H1 (cell line): ENCODE measurements at regions not wholly inside any gene's neighbourhood (a gene's known extent, or its start where the extent isn't known, plus 50 kb on each side); places are given as distances from the start of the nearest gene placed in this dataset.

Experiments used
- CTCF ChIA-PET: fragments of 300-600 bp; sonication (Branson Sonifier 250); formaldehyde crosslinking; loops from one replicate; lab custom pipeline; 2021; ENCODE audit not compliant: partially characterized antibody; lab: Charles Lee
- POLR2A ChIA-PET: fragments of 300-600 bp; sonication (Branson Sonifier 250); formaldehyde crosslinking; loops from one replicate; lab custom pipeline; 2021; ENCODE audit warnings: inconsistent platforms; ENCODE audit not compliant: partially characterized antibody; lab: Charles Lee
- DNase-seq, 2 experiments: peaks; one replicate each; pipeline versions ENCODE4 v3.0.0 to v3.0.0-alpha.2; 2010 to 2022; ENCODE audit warnings: low spot score in 2 of 2, low read depth in 1 of 2, mixed read lengths in 1 of 2
- FAIRE-seq: peaks from 2 replicates; lab custom pipeline; 2011; peaks lifted over from hg19 to GRCh38; lab: Jason Lieb, UNC
- H2AFZ ChIP-seq: 2 replicates; pipeline ENCODE4 v1.8.1; 2012; ENCODE audit warnings: low read length, inconsistent platforms
- H2AK5ac ChIP-seq: 2 replicates; pipeline ENCODE4 v1.6.1; 2013; ENCODE audit warnings: low read depth, low read length
- H2BK120ac ChIP-seq: replicated peaks from 2 replicates; pipeline ENCODE3; 2013; ENCODE audit warnings: low read depth, low read length, inconsistent platforms
- H2BK12ac ChIP-seq: 2 replicates; pipeline ENCODE4 v1.6.1; 2013; ENCODE audit warnings: low read depth, low read length
- H2BK15ac ChIP-seq: 2 replicates; pipeline ENCODE4 v1.6.1; 2013; ENCODE audit warnings: low read length
- H2BK20ac ChIP-seq: 2 replicates; pipeline ENCODE4 v1.6.1; 2013; ENCODE audit warnings: low read length
- H2BK5ac ChIP-seq: 2 replicates; pipeline ENCODE4 v1.6.1; 2013; ENCODE audit warnings: low read depth, low read length
- H3K14ac ChIP-seq: 2 replicates; pipeline ENCODE4 v1.6.1; 2013; ENCODE audit warnings: inconsistent platforms; ENCODE audit not compliant: insufficient read length
- H3K18ac ChIP-seq: 2 replicates; pipeline ENCODE4 v1.6.1; 2013; ENCODE audit warnings: low read length; ENCODE audit errors: extremely low read depth
- H3K23ac ChIP-seq: 2 replicates; pipeline ENCODE4 v1.6.1; 2013; ENCODE audit warnings: inconsistent platforms; ENCODE audit not compliant: insufficient read length
- H3K23me2 ChIP-seq: 2 replicates; pipeline ENCODE4 v1.6.1; 2013; ENCODE audit warnings: low read depth, low read length
- H3K27ac ChIP-seq: 2 replicates; pipeline ENCODE4 v1.6.1; 2011; ENCODE audit warnings: low read depth, low read length, inconsistent platforms
- H3K27me3 ChIP-seq, 4 experiments: replicated peaks in 1 of 4; 1 replicate in 1 of 4; 2 replicates in 3 of 4; pipeline versions ENCODE4 v1.6.1 to v1.8.1; 2011 to 2013; ENCODE audit warnings: low read length in 3 of 4, mild to moderate bottlenecking in 3 of 4, inconsistent platforms in 2 of 4, mixed read lengths in 2 of 4, moderate library complexity in 1 of 4; ENCODE audit not compliant: control insufficient read depth in 3 of 4, insufficient read depth in 3 of 4; ENCODE audit errors: extremely low read depth in 1 of 4
- H3K36me3 ChIP-seq, 4 experiments: 2 replicates each; pipeline versions ENCODE4 v1.6.1 to v1.8.1; 2011 to 2013; ENCODE audit warnings: mild to moderate bottlenecking in 4 of 4, low read length in 3 of 4, moderate library complexity in 2 of 4, control low read depth in 1 of 4, inconsistent platforms in 1 of 4; ENCODE audit not compliant: insufficient read depth in 4 of 4, control insufficient read depth in 2 of 4
- H3K4ac ChIP-seq: replicated peaks from 2 replicates; pipeline ENCODE3; 2013; ENCODE audit warnings: low read length, low read depth, mixed read lengths, inconsistent platforms; ENCODE audit not compliant: insufficient read length
- H3K4me1 ChIP-seq, 4 experiments: replicated peaks in 1 of 4; 1 replicate in 1 of 4; 2 replicates in 3 of 4; pipeline versions ENCODE4 v1.6.1 to v1.8.1; 2011 to 2013; ENCODE audit warnings: low read length in 3 of 4, inconsistent platforms in 2 of 4, mixed read lengths in 1 of 4; ENCODE audit not compliant: insufficient read depth in 4 of 4, control insufficient read depth in 3 of 4
- H3K4me2 ChIP-seq, 2 experiments: 2 replicates each; pipeline versions ENCODE4 v1.6.1 to v1.8.1; 2011 to 2013; ENCODE audit warnings: low read depth in 2 of 2, low read length in 2 of 2, control low read depth in 1 of 2, inconsistent platforms in 1 of 2, mild to moderate bottlenecking in 1 of 2; ENCODE audit not compliant: insufficient read depth in 1 of 2
- H3K4me3 ChIP-seq, 4 experiments: fragments of 200-600, 300-600 bp in 1 of 4; sonication (generic), shearing (Covaris generic), sonication (Bioruptor Twin) in 1 of 4; 2 replicates each; pipeline versions ENCODE4 v1.5.1 to v1.8.1; 2011 to 2016; ENCODE audit warnings: low read length in 4 of 4, low read depth in 3 of 4, control low read depth in 2 of 4, inconsistent platforms in 2 of 4, mild to moderate bottlenecking in 2 of 4, mixed read lengths in 1 of 4, moderate library complexity in 1 of 4; ENCODE audit not compliant: insufficient read depth in 2 of 4; ENCODE audit errors: extremely low read depth in 1 of 4
- H3K56ac ChIP-seq: replicated peaks from 2 replicates; pipeline ENCODE3; 2013; ENCODE audit warnings: low read depth, mild to moderate bottlenecking, mixed read lengths, low read length, inconsistent platforms; ENCODE audit not compliant: insufficient read length
- H3K79me1 ChIP-seq: 2 replicates; pipeline ENCODE4 v1.6.1; 2013; ENCODE audit warnings: low read depth, low read length, control low read depth
- H3K79me2 ChIP-seq, 2 experiments: 2 replicates each; pipeline versions ENCODE4 v1.6.1 to v1.8.1; 2012 to 2013; ENCODE audit warnings: low read length in 2 of 2, mild to moderate bottlenecking in 2 of 2, inconsistent platforms in 1 of 2; ENCODE audit not compliant: insufficient read depth in 2 of 2, control insufficient read depth in 1 of 2
- H3K9ac ChIP-seq, 4 experiments: replicated peaks in 1 of 4; 1 replicate in 1 of 4; 2 replicates in 3 of 4; pipeline versions ENCODE4 v1.6.1 to v1.8.1; 2011 to 2013; ENCODE audit warnings: low read depth in 3 of 4, low read length in 3 of 4, control low read depth in 2 of 4, mild to moderate bottlenecking in 2 of 4, moderate library complexity in 2 of 4, inconsistent platforms in 1 of 4; ENCODE audit errors: extremely low read depth in 1 of 4
- H3K9me3 ChIP-seq, 2 experiments: 2 replicates each; pipeline versions ENCODE4 v1.6.1 to v1.8.1; 2012 to 2013; ENCODE audit warnings: mild to moderate bottlenecking in 2 of 2, moderate library complexity in 2 of 2, control low read depth in 1 of 2, inconsistent platforms in 1 of 2, low read depth in 1 of 2, low read length in 1 of 2, mixed read lengths in 1 of 2; ENCODE audit not compliant: insufficient read depth in 2 of 2
- H4K20me1 ChIP-seq, 2 experiments: replicated peaks in 1 of 2; 2 replicates each; pipeline versions ENCODE3 to v1.8.1; 2011 to 2013; ENCODE audit warnings: inconsistent platforms in 2 of 2, low read length in 2 of 2, mild to moderate bottlenecking in 1 of 2; ENCODE audit not compliant: insufficient read depth in 2 of 2, control insufficient read depth in 1 of 2
- H4K5ac ChIP-seq: 2 replicates; pipeline ENCODE4 v1.6.1; 2013; ENCODE audit warnings: low read length, low read depth, mixed read lengths, inconsistent platforms; ENCODE audit not compliant: insufficient read length
- H4K8ac ChIP-seq: 2 replicates; pipeline ENCODE4 v1.8.0; 2013; ENCODE audit warnings: mild to moderate bottlenecking, moderate library complexity, low read length, inconsistent platforms; ENCODE audit not compliant: insufficient read depth; ENCODE audit errors: extremely low read depth
- H4K91ac ChIP-seq: replicated peaks from 2 replicates; pipeline ENCODE3; 2013; ENCODE audit warnings: low read length, mixed read lengths, inconsistent platforms; ENCODE audit not compliant: insufficient read length
- BRCA1 ChIP-seq: IDR thresholded peaks from 2 replicates; pipeline ENCODE4 v1.6.1; 2012; ENCODE audit warnings: low read depth, low read length, improper control_type of control experiment
- CEBPB ChIP-seq: IDR thresholded peaks from 2 replicates; pipeline ENCODE4 v1.6.1; 2012; ENCODE audit warnings: low read depth, low read length
- WGBS, 2 experiments: shearing (Covaris generic) in 1 of 2; methylation state at CpG; one replicate each; pipeline versions ENCODE4 v1.1.6 to v1.1.7; 2013 to 2015; ENCODE audit warnings: low lambda C conversion rate in 2 of 2, mixed read lengths in 2 of 2, inconsistent platforms in 1 of 2, low coverage in 1 of 2, missing lambda C conversion rate in 1 of 2; ENCODE audit not compliant: insufficient replicate concordance in 2 of 2, insufficient coverage in 1 of 2, insufficient read length in 1 of 2; ENCODE audit errors: extremely low coverage in 1 of 2, missing lambda C conversion rate in 1 of 2; 5-methylcytosine and 5-hydroxymethylcytosine counted together

- no peak overlapping the region for H3K9ac ChIP-seq
- H2BK120ac ChIP-seq, result no peak overlapping the region
- H3K4ac ChIP-seq, result no peak overlapping the region
- CTCF ChIA-PET, result no interaction called here
- no peak overlapping the region for H3K56ac ChIP-seq
- H4K8ac ChIP-seq, result no peak overlapping the region
- no peak overlapping the region for H4K5ac ChIP-seq
- H3K79me1 ChIP-seq, result no peaks in the 10 kb centered on the region
- H4K20me1 ChIP-seq, result no peaks in the 10 kb centered on the region
- WGBS, 2 experiments, result 95% methylated on average over 1 of the region's 1 CpG; no CpG with 5 or more reads in 1 of the 2 experiments
- no peak overlapping the region for H2BK5ac ChIP-seq
- no peak overlapping the region for H2BK15ac ChIP-seq
- POLR2A ChIA-PET, result no interaction called here
- DNase-seq (no peak), FAIRE-seq (no peak)
- H3K14ac ChIP-seq, result no peak overlapping the region
- no peaks in the 10 kb centered on the region for H3K4me1 ChIP-seq
- no peak overlapping the region for H3K23ac ChIP-seq
- H3K4me3 ChIP-seq, result no peak overlapping the region
- no peak for TF ChIP-seq BRCA1
- TF ChIP-seq CEBPB, result no peak
- H3K4me2 ChIP-seq, result no peak overlapping the region
- H3K27ac ChIP-seq, result no peak overlapping the region
- no peak overlapping the region for H2BK12ac ChIP-seq
- H3K9me3 ChIP-seq, result peaks cover 6 to 9% of the 10 kb centered on the region in 2 experiments; a peak in 2 of 4 replicates
- H3K18ac ChIP-seq, result no peak overlapping the region
- no peaks in the 10 kb centered on the region for H3K79me2 ChIP-seq
- no peak overlapping the region for H4K91ac ChIP-seq
- H2AK5ac ChIP-seq, result no peak overlapping the region
- H2AFZ ChIP-seq, result no peak overlapping the region
- no peaks in the 10 kb centered on the region for H3K27me3 ChIP-seq
- H3K23me2 ChIP-seq, result no peaks in the 10 kb centered on the region
- no peak overlapping the region for H2BK20ac ChIP-seq
- peaks cover 0 to 2% (median 0%) of the 10 kb centered on the region in 4 experiments; a peak in 1 of 8 replicates for H3K36me3 ChIP-seq
Measured at GRCh38 chr4:134677209-134677814, 475.7 kb upstream of the PABPC4L start.
